ENCODE measurements at regions not wholly inside any gene's neighbourhood (a gene's known extent, or its start where the extent isn't known, plus 50 kb on each side); places are given as distances from the start of the nearest gene placed in this dataset.

DNA sequence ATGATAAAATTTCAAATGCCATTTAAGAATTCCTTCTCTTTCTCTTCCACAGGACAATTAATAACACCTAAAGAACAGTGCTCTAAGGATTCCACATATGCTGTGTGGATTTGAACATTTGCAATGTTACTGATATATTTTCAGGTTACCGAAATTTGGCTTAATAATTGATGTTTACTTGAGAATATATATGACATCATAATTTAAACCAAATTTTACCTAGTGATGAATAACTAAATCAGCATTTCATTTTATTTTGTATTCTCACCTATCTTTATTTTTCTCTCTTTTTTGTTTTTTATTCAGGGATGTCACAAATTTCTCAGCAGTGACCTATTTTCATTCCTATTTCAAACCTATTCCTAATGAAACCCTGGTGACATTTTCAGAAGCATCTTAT lies 429.6 kb downstream of the SLCO4C1 start:
- H3K27ac ChIP-seq (ENCODE audit: insufficient read depth, low read depth, low read length) = no peak overlapping the region
- no peak overlapping the region for H3K9ac ChIP-seq (replicated peaks; ENCODE audit: extremely low read depth, insufficient read depth, low read length)
- H4K20me1 ChIP-seq (replicated peaks; ENCODE audit: control insufficient read depth, extremely low read depth, insufficient read depth, low read length) = no peaks in the 10 kb centered on the region
- ChIA-PET POLR2A (no interaction called here), CTCF (no interaction called here)
- no TSS peak for BruUV-seq (replicated peaks)
- H3K4me2 ChIP-seq (ENCODE audit: insufficient read depth, low read length) = no peak overlapping the region
- dilution Hi-C loops (cut with MboI; ENCODE audit: extremely low pct_ligation_motif_present, low sequenced_read_pairs) (no loop called here), intact Hi-C loops (cut with micrococcal nuclease) (no loop called here)
- no peak for DNase-seq (ENCODE audit: low read depth, low spot score)
- no peaks in the 10 kb centered on the region for H3K9me3 ChIP-seq (replicated peaks; ENCODE audit: control insufficient read depth, insufficient read depth, low read length)
- no peaks in the 10 kb centered on the region for H3K4me1 ChIP-seq (ENCODE audit: control insufficient read depth, extremely low read depth, insufficient read depth, low read length)
- no peak overlapping the region for H2AFZ ChIP-seq (ENCODE audit: low read depth, low read length)
- H3K36me3 ChIP-seq (ENCODE audit: control insufficient read depth in 2 of 2, extremely low read depth in 1 of 2, insufficient read depth in 2 of 2, low read length in 2 of 2) = no peaks in the 10 kb centered on the region
- no peaks in the 10 kb centered on the region for H3K27me3 ChIP-seq (ENCODE audit: control insufficient read depth in 2 of 2, insufficient read depth in 2 of 2, low read length in 2 of 2)
- TF ChIP-seq FOS (IDR thresholded peaks at IDR 0.05; ENCODE audit: borderline replicate concordance, insufficient read depth, low read length) (no peak), POLR2A (IDR thresholded peaks at IDR 0.05; ENCODE audit: low read depth, low read length) (no peak), EZH2 (IDR thresholded peaks at IDR 0.05; ENCODE audit: borderline replicate concordance, low read depth, low read length, severe bottlenecking) (no peak), MYC (IDR thresholded peaks at IDR 0.05; ENCODE audit: low read depth, low read length) (no peak), JUN (IDR thresholded peaks at IDR 0.05; ENCODE audit: borderline replicate concordance, insufficient read depth, insufficient read length, low read depth) (no peak), POLR2AphosphoS5 (IDR thresholded peaks at IDR 0.05; ENCODE audit: insufficient read depth, low read depth, low read length) (no peak), GATA2 (IDR thresholded peaks at IDR 0.05; ENCODE audit: insufficient read depth, insufficient read length, low read depth, low read length) (no peak)
- TF ChIP-seq, protein P1, sequence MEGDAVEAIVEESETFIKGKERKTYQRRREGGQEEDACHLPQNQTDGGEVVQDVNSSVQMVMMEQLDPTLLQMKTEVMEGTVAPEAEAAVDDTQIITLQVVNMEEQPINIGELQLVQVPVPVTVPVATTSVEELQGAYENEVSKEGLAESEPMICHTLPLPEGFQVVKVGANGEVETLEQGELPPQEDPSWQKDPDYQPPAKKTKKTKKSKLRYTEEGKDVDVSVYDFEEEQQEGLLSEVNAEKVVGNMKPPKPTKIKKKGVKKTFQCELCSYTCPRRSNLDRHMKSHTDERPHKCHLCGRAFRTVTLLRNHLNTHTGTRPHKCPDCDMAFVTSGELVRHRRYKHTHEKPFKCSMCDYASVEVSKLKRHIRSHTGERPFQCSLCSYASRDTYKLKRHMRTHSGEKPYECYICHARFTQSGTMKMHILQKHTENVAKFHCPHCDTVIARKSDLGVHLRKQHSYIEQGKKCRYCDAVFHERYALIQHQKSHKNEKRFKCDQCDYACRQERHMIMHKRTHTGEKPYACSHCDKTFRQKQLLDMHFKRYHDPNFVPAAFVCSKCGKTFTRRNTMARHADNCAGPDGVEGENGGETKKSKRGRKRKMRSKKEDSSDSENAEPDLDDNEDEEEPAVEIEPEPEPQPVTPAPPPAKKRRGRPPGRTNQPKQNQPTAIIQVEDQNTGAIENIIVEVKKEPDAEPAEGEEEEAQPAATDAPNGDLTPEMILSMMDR (IDR thresholded peaks at IDR 0.05; ENCODE audit: extremely low read depth in 1 of 2, insufficient read depth in 1 of 2, low read depth in 1 of 2, low read length in 2 of 2) = no peak
- TF ChIP-seq, protein P2, sequence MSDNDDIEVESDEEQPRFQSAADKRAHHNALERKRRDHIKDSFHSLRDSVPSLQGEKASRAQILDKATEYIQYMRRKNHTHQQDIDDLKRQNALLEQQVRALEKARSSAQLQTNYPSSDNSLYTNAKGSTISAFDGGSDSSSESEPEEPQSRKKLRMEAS (IDR thresholded peaks at IDR 0.05; ENCODE audit: insufficient read depth, insufficient read length) = no peak
- no peak overlapping the region for H3K4me3 ChIP-seq (replicated peaks in 1 of 3; ENCODE audit: insufficient read depth in 1 of 3, low read depth in 1 of 3, low read length in 3 of 3)
- FAIRE-seq = no peak
- no peaks in the 10 kb centered on the region for H3K79me2 ChIP-seq (ENCODE audit: control insufficient read depth, insufficient read depth, low read length)
- H3K9me1 ChIP-seq (replicated peaks; ENCODE audit: control insufficient read depth, extremely low read depth, insufficient read depth, low read length) = no peaks in the 10 kb centered on the region
